ENCODE measurements at regions not wholly inside any gene's neighbourhood (a gene's known extent, or its start where the extent isn't known, plus 50 kb on each side); places are given as distances from the start of the nearest gene placed in this dataset.

GRCh38 chr16:88293097-88293496 is 89.7 kb upstream of the ZNF469 start:
- TF ChIP-seq, protein P1, sequence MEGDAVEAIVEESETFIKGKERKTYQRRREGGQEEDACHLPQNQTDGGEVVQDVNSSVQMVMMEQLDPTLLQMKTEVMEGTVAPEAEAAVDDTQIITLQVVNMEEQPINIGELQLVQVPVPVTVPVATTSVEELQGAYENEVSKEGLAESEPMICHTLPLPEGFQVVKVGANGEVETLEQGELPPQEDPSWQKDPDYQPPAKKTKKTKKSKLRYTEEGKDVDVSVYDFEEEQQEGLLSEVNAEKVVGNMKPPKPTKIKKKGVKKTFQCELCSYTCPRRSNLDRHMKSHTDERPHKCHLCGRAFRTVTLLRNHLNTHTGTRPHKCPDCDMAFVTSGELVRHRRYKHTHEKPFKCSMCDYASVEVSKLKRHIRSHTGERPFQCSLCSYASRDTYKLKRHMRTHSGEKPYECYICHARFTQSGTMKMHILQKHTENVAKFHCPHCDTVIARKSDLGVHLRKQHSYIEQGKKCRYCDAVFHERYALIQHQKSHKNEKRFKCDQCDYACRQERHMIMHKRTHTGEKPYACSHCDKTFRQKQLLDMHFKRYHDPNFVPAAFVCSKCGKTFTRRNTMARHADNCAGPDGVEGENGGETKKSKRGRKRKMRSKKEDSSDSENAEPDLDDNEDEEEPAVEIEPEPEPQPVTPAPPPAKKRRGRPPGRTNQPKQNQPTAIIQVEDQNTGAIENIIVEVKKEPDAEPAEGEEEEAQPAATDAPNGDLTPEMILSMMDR (IDR thresholded peaks at IDR 0.05; ENCODE audit: low read depth, low read length) = no peak
- DNase-seq (ENCODE audit: extremely low read depth, low read depth) = no peak

GRCh38 chr16:88295671-88296436 is 86.9 kb upstream of the ZNF469 start:
- DNase-seq (ENCODE audit: extremely low read depth, low read depth) = no peak
- TF ChIP-seq, protein P1 (IDR thresholded peaks at IDR 0.05; ENCODE audit: low read depth, low read length) = no peak

GRCh38 chr16:88296437-88297177 is 86.2 kb upstream of the ZNF469 start:
- no peak for DNase-seq (ENCODE audit: extremely low read depth, low read depth)
- TF ChIP-seq, protein P1 (IDR thresholded peaks at IDR 0.05; ENCODE audit: low read depth, low read length) = no peak

DNA sequence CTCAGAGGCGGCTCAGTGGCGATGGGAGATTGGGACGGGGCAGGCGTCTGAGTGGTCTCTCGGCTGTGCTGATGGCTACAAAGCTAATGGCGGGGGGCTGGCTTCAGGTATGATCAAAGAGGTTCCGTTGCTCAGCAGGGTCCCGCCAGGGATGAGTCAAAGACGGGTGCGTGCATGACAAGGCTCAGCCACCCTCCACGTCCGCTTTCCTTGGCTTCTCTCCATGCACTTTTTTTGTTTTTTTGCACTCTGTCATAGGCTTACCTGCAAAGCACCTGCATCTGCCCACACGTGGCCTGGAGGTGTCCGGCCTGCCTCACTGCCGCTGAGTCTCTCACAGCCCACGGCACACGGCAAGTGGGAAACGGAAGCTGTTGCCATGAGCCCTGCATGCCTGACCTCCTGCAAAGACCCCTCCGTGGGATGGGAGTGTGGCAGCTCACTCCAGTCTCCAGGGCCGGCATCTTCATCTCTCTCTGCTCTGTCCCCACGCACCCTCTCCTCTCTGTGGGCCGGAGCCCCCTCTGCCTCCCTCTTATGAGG is 85.5 kb upstream of the ZNF469 start:
- TF ChIP-seq, protein P1 (IDR thresholded peaks at IDR 0.05; ENCODE audit: low read depth, low read length) = no peak
- no peak for DNase-seq (ENCODE audit: extremely low read depth, low read depth)

GRCh38 chr16:88298181-88298832 is 84.5 kb upstream of the ZNF469 start:
- TF ChIP-seq, protein P1 (IDR thresholded peaks at IDR 0.05; ENCODE audit: low read depth, low read length) = no peak
- DNase-seq (ENCODE audit: extremely low read depth, low read depth) = no peak

DNA sequence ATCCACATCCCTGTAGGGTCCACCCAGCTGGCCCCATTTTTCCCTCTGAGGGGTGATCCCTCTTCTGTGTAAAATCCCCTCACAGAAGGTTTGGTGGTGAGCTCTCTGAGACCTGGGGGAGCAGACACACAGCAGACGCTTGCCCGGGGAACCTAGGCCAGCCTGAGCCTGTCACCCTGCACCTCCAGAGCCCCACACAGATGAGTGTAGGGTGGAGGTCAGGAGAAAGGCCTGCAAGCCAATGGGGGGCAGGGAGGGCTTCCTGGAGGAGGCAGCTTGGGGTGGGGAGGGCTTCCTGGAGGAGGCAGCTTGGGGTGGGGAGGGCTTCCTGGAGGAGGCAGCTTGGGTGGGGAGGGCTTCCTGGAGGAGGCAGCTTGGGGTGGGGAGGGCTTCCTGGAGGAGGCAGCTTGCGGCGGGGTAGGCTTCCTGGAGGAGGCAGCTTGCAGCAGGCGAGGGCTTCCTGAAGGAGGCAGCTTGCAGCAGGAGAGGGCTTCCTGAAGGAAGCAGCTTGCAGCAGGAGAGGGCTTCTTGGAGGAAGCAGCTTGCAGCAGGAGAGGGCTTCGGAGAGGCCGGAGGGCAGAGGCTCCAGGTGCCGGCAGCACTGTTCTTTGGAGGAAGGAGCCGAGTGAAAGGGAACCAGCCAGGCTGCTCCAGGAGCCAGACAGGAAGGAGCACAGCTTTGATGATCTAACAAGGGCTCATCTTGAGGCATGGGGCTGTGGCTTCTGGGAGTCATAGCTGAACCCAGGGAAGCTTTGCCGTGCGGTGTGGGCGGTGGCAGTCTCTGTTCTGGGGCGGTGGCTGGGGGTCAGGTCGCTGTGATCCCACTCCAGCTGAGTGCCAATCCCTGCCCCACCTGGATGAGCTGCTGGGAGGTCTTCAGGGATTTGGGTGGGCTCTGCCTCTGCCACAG is 83.7 kb upstream of the ZNF469 start:
- TF ChIP-seq, protein P1 (IDR thresholded peaks at IDR 0.05; ENCODE audit: low read depth, low read length) = no peak
- DNase-seq (ENCODE audit: extremely low read depth, low read depth) = no peak
